OCI-LY7 (cell line): ENCODE measurements at regions not wholly inside any gene's neighbourhood (a gene's known extent, or its start where the extent isn't known, plus 50 kb on each side); places are given as distances from the start of the nearest gene placed in this dataset.

Source experiments
- EZH2phosphoT487 ChIP-seq: fragments of 200-600 bp; sonication (generic); IDR thresholded peaks from 2 replicates; pipeline ENCODE4 v1.6.1; 2018; ENCODE audit warnings: low read depth, borderline replicate concordance, mild to moderate bottlenecking, mixed run types, antibody characterized with exemption, low read length, moderate library complexity, mixed read lengths
- TF ChIP-seq, protein P1 (sequence below): fragments of 200-600 bp; sonication (generic); conservative IDR thresholded peaks from 2 replicates; pipeline ENCODE4 v1.5.1; 2014; ENCODE audit warnings: mild to moderate bottlenecking, antibody characterized with exemption, low read length, moderate library complexity, mixed read lengths

GRCh38 chr3:152621967-152622810 lies 212.7 kb upstream of the P2RY1 start:
- TF ChIP-seq, protein P1, sequence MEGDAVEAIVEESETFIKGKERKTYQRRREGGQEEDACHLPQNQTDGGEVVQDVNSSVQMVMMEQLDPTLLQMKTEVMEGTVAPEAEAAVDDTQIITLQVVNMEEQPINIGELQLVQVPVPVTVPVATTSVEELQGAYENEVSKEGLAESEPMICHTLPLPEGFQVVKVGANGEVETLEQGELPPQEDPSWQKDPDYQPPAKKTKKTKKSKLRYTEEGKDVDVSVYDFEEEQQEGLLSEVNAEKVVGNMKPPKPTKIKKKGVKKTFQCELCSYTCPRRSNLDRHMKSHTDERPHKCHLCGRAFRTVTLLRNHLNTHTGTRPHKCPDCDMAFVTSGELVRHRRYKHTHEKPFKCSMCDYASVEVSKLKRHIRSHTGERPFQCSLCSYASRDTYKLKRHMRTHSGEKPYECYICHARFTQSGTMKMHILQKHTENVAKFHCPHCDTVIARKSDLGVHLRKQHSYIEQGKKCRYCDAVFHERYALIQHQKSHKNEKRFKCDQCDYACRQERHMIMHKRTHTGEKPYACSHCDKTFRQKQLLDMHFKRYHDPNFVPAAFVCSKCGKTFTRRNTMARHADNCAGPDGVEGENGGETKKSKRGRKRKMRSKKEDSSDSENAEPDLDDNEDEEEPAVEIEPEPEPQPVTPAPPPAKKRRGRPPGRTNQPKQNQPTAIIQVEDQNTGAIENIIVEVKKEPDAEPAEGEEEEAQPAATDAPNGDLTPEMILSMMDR, result no peak
- TF ChIP-seq EZH2phosphoT487, result no peak
